Endodermal cell (in vitro differentiated cells): ENCODE measurements at regions not wholly inside any gene's neighbourhood (a gene's known extent, or its start where the extent isn't known, plus 50 kb on each side); places are given as distances from the start of the nearest gene placed in this dataset.

Experiments
- DNase-seq: peaks from one replicate; pipeline ENCODE4 v3.0.0-alpha.2; 2017
- H3K27ac ChIP-seq: 2 replicates; pipeline ENCODE4 v1.5.1; 2013; ENCODE audit warnings: mild to moderate bottlenecking, low read depth, low read length, moderate library complexity
- H3K27me3 ChIP-seq: 2 replicates; pipeline ENCODE4 v1.6.1; 2013; ENCODE audit warnings: mild to moderate bottlenecking, low read length, moderate library complexity; ENCODE audit not compliant: insufficient read depth, control insufficient read depth, poor library complexity, severe bottlenecking
- H3K36me3 ChIP-seq: 2 replicates; pipeline ENCODE4 v1.7.0; 2013; ENCODE audit warnings: mild to moderate bottlenecking, low read length, moderate library complexity; ENCODE audit not compliant: control insufficient read depth, insufficient read depth
- H3K4me1 ChIP-seq: one replicate; pipeline ENCODE4 v1.7.0; 2013; ENCODE audit warnings: low read length; ENCODE audit not compliant: control insufficient read depth, insufficient read depth
- H3K4me3 ChIP-seq: 2 replicates; pipeline ENCODE4 v1.5.1; 2013; ENCODE audit warnings: mild to moderate bottlenecking, low read length, moderate library complexity
- H3K9ac ChIP-seq: 2 replicates; pipeline ENCODE4 v1.6.1; 2013; ENCODE audit warnings: mild to moderate bottlenecking, low read length, moderate library complexity; ENCODE audit not compliant: poor library complexity, severe bottlenecking; ENCODE audit errors: extremely low read depth
- H3K9me3 ChIP-seq: 2 replicates; pipeline ENCODE4 v1.6.1; 2013; ENCODE audit warnings: mild to moderate bottlenecking, low read length, moderate library complexity; ENCODE audit not compliant: control insufficient read depth
- H3K27ac Mint-ChIP-seq: 2 replicates; pipeline ENCODE4 v1.8.0; 2020; ENCODE audit warnings: mixed read lengths
- H3K27me3 Mint-ChIP-seq: 2 replicates; pipeline ENCODE4 v1.8.0; 2021; ENCODE audit warnings: mild to moderate bottlenecking, mixed read lengths; ENCODE audit not compliant: insufficient read depth
- H3K36me3 Mint-ChIP-seq: 2 replicates; pipeline ENCODE4 v1.8.0; 2020; ENCODE audit warnings: low read depth, mixed read lengths
- H3K4me1 Mint-ChIP-seq: 2 replicates; pipeline ENCODE4 v1.8.0; 2020; ENCODE audit warnings: mixed read lengths
- H3K4me3 Mint-ChIP-seq: 2 replicates; pipeline ENCODE4 v1.8.0; 2020; ENCODE audit warnings: mild to moderate bottlenecking, moderate library complexity, mixed read lengths
- H3K9me3 Mint-ChIP-seq: 2 replicates; pipeline ENCODE4 v1.8.0; 2020; ENCODE audit warnings: mild to moderate bottlenecking, mixed read lengths
- WGBS, 2 experiments: methylation state at CpG; one replicate each; pipeline versions ENCODE4 v1.1.5 to v1.1.7; 2013; ENCODE audit warnings: missing lambda C conversion rate in 2 of 2, mixed read lengths in 1 of 2; ENCODE audit not compliant: insufficient coverage in 1 of 2, insufficient read length in 1 of 2; 5-methylcytosine and 5-hydroxymethylcytosine counted together
- TF ChIP-seq, protein P1 (sequence below): fragments of 200-600 bp; sonication (generic); conservative IDR thresholded peaks from 2 replicates; pipeline ENCODE4 v1.5.0; 2021; ENCODE audit warnings: antibody characterized with exemption, mild to moderate bottlenecking

DNA sequence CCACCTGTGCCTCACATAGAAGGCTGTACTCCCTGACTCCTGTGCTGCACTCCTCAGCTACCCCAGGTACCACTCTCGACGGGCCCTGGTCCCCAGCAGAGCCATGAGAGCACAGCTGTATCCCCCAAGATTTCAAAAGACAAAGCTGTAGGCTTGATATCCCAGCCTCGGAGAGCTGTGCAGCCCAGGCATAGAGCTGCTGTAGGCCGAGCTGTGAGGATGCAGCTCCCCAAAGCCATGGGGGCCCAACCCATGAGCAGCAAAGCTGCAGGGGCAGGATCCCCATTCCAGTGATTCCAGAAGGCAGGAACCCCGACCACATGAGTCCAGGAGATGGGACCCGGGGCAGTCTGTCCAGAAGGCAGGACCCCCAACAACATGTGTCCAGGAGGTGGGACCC lies 123.8 kb upstream of the CBLN2 start:
- Histone ChIP-seq H3K4me1 (no peaks in the 10 kb centered on the region), H3K9me3 (peaks cover 9% of the 10 kb centered on the region), H3K36me3 (no peaks in the 10 kb centered on the region), H3K27me3 (no peaks in the 10 kb centered on the region), H3K4me3 (no peak overlapping the region), H3K27ac (no peak overlapping the region), H3K9ac (no peak overlapping the region)
- DNase-seq: no peak
- peaks cover 7% of the 10 kb centered on the region for H3K27me3 Mint-ChIP-seq
- 77 to 79% methylated on average over 4 to 6 of the region's 6 CpGs for WGBS, 2 experiments
- H3K4me1 Mint-ChIP-seq: no peaks in the 10 kb centered on the region
- H3K27ac Mint-ChIP-seq: no peak overlapping the region
- no peaks in the 10 kb centered on the region for H3K36me3 Mint-ChIP-seq
- TF ChIP-seq, protein P1, sequence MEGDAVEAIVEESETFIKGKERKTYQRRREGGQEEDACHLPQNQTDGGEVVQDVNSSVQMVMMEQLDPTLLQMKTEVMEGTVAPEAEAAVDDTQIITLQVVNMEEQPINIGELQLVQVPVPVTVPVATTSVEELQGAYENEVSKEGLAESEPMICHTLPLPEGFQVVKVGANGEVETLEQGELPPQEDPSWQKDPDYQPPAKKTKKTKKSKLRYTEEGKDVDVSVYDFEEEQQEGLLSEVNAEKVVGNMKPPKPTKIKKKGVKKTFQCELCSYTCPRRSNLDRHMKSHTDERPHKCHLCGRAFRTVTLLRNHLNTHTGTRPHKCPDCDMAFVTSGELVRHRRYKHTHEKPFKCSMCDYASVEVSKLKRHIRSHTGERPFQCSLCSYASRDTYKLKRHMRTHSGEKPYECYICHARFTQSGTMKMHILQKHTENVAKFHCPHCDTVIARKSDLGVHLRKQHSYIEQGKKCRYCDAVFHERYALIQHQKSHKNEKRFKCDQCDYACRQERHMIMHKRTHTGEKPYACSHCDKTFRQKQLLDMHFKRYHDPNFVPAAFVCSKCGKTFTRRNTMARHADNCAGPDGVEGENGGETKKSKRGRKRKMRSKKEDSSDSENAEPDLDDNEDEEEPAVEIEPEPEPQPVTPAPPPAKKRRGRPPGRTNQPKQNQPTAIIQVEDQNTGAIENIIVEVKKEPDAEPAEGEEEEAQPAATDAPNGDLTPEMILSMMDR: no peak
- no peak overlapping the region for H3K4me3 Mint-ChIP-seq
- no peaks in the 10 kb centered on the region for H3K9me3 Mint-ChIP-seq

DNA sequence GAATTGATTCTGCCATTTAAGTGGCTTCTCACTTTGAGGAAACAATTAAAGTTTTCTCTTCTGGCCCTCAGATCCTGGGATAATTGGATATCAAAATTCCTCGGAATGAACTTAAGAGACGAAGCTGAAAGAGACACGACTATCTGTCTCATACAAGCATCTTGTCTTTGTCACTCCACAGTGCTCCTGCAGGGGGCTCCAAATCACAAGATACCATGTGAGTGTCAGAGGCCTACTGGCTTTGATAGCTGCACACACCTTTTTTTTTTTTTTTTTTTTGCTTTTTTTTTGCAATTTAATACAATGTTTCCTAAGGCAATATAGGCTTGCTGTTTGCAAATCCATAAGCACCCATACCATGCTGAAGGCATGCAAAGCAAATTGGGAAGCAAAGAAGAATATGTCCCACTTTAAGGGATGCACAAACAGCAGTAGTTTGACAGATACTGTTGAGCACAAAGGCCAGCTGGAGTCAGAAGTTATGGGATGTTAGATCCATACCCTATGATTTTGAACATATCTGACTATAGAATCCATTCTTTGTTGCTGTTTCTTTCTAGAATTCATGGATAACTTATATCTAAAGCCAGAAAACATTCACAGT lies 109.0 kb upstream of the CBLN2 start:
- DNase-seq: peak; percentile 91
- Mint-ChIP-seq H3K4me3 (no peak overlapping the region), H3K36me3 (no peaks in the 10 kb centered on the region), H3K27me3 (peaks cover 30% of the 10 kb centered on the region), H3K9me3 (peaks cover 4% of the 10 kb centered on the region), H3K4me1 (no peaks in the 10 kb centered on the region), H3K27ac (no peak overlapping the region)
- TF ChIP-seq, protein P1: peak; percentile 82
- peaks cover 9% of the 10 kb centered on the region for H3K27me3 ChIP-seq
- no peak overlapping the region for H3K9ac ChIP-seq
- 74 to 84% methylated on average over 3 of the region's 3 CpGs for WGBS, 2 experiments
- no peaks in the 10 kb centered on the region for H3K36me3 ChIP-seq
- H3K27ac ChIP-seq: no peak overlapping the region
- no peaks in the 10 kb centered on the region for H3K4me1 ChIP-seq
- no peak overlapping the region for H3K4me3 ChIP-seq
- H3K9me3 ChIP-seq: peaks cover 10% of the 10 kb centered on the region

DNA sequence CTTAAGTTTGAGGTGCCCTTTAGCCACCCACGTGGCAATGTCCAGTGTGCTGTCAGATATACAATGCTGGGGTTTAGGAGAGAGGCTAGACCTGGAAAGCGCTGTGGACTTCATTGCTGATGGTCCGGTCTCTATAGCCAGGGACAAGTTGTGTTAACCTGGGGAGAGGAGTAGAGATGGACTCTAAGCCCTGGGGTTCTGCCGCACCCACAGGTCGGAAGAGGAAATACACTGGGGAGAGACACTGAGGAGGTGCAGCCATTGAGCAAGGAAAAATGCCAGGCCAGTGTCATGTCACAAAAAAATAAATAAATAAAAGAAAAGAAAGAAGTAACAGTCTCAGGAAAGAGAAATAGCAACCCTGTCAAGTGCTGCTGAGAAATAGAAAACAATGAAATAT lies 106.9 kb upstream of the CBLN2 start:
- WGBS, 2 experiments: 74 to 76% methylated on average over 5 of the region's 5 CpGs
- H3K27ac ChIP-seq: no peak overlapping the region
- no peak overlapping the region for H3K9ac ChIP-seq
- Mint-ChIP-seq H3K4me3 (no peak overlapping the region), H3K36me3 (no peaks in the 10 kb centered on the region), H3K4me1 (no peaks in the 10 kb centered on the region), H3K27ac (no peak overlapping the region), H3K27me3 (peaks cover 38% of the 10 kb centered on the region), H3K9me3 (peaks cover 4% of the 10 kb centered on the region)
- no peak for DNase-seq
- H3K4me3 ChIP-seq: no peak overlapping the region
- H3K9me3 ChIP-seq: peaks cover 10% of the 10 kb centered on the region
- no peaks in the 10 kb centered on the region for H3K4me1 ChIP-seq
- TF ChIP-seq, protein P1: peak; percentile 47
- H3K27me3 ChIP-seq: peaks cover 18% of the 10 kb centered on the region
- H3K36me3 ChIP-seq: no peaks in the 10 kb centered on the region
